GM18502 (cell line): ENCODE measurements at regions not wholly inside any gene's neighbourhood (a gene's known extent, or its start where the extent isn't known, plus 50 kb on each side); places are given as distances from the start of the nearest gene placed in this dataset.
"Not testable (repeated sequence)": the region's sequence is repeated elsewhere in the genome, so short reads cannot be mapped to it uniquely, and the experiment has no call there.

Experiments
- ATAC-seq: cut with Tn5 transposase; IDR thresholded peaks from one replicate; pipeline ENCODE4 v1.9.1; 2021; ENCODE audit warnings: mild to moderate bottlenecking; ENCODE audit not compliant: unreplicated experiment, poor library complexity

GRCh38 chr17:77804796-77805426 lies 153.6 kb upstream of the TNRC6C start:
- no peak for ATAC-seq

GRCh38 chr17:77805970-77806369 lies 152.5 kb upstream of the TNRC6C start:
- ATAC-seq = not testable (repeated sequence)

GRCh38 chr17:77807051-77807745 lies 151.3 kb upstream of the TNRC6C start:
- ATAC-seq = no peak

GRCh38 chr17:77807746-77808441 lies 150.6 kb upstream of the TNRC6C start:
- no peak for ATAC-seq

- no peak for ATAC-seq
These were observed 149.6 kb upstream of the TNRC6C start for GRCh38 chr17:77808686-77809425.

GRCh38 chr17:77809814-77810213 lies 148.7 kb upstream of the TNRC6C start:
- no peak for ATAC-seq

- ATAC-seq = no peak
These were observed 148.0 kb upstream of the TNRC6C start for GRCh38 chr17:77810536-77810935.

GRCh38 chr17:77811521-77811920 lies 147.0 kb upstream of the TNRC6C start:
- ATAC-seq = no peak

- ATAC-seq = no peak
These were observed 144.3 kb upstream of the TNRC6C start for GRCh38 chr17:77814091-77814772.

GRCh38 chr17:77815127-77815905 lies 143.2 kb upstream of the TNRC6C start:
- no peak for ATAC-seq

- no peak for ATAC-seq
These were observed 140.6 kb upstream of the TNRC6C start for GRCh38 chr17:77817953-77818352.

GRCh38 chr17:77819497-77819896 lies 139.0 kb upstream of the TNRC6C start:
- no peak for ATAC-seq

GRCh38 chr17:77821114-77821513 lies 137.4 kb upstream of the TNRC6C start:
- no peak for ATAC-seq

- ATAC-seq = no peak
These were observed 136.0 kb upstream of the TNRC6C start for GRCh38 chr17:77822302-77823030.

- ATAC-seq = no peak
These were observed 134.3 kb upstream of the TNRC6C start for GRCh38 chr17:77824102-77824779.

GRCh38 chr17:77824780-77825280 lies 133.7 kb upstream of the TNRC6C start:
- ATAC-seq = no peak

GRCh38 chr17:77825621-77826020 lies 132.9 kb upstream of the TNRC6C start:
- ATAC-seq = no peak
